ENCODE measurements at regions not wholly inside any gene's neighbourhood (a gene's known extent, or its start where the extent isn't known, plus 50 kb on each side); places are given as distances from the start of the nearest gene placed in this dataset.

DNA sequence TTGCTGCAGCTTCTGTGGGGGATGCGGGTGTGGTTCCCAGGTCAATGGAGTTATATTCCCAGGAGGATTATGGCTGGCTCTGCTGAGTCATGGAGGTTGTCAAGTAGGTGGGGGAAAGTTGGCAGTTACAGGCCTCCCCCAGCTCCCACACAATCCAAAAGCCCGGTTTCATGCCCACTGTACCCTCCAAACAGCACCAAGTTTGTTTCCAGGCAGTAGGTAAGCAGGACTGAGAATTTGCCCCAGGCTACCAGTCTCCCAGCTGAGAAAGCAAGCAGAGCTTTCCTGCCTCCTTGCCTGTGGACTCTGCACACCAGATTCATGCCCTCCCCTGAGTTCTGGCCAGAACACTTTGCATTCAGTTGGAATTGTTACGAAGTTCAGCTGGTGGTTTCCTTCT, 578.2 kb downstream of the MEI4 start:
- Histone ChIP-seq H4K20me1 (ENCODE audit: insufficient read depth) (no peaks in the 10 kb centered on the region), H3K36me3 (replicated peaks in 1 of 2; ENCODE audit: control insufficient read depth in 1 of 2, insufficient read depth in 2 of 2, low read length in 1 of 2) (no peaks in the 10 kb centered on the region), H2AFZ (ENCODE audit: low read depth) (no peak overlapping the region), H3F3A (replicated peaks; ENCODE audit: insufficient read depth) (no peaks in the 10 kb centered on the region), H3K4me3 (ENCODE audit: low read depth in 2 of 2, low read length in 1 of 2) (no peak overlapping the region), H3K9me2 (no peaks in the 10 kb centered on the region), H3K9ac (no peak overlapping the region), H3K4me2 (no peak overlapping the region), H3K27ac (ENCODE audit: low read depth in 2 of 2, low read length in 1 of 2) (no peak overlapping the region), H3K27me3 (ENCODE audit: insufficient read depth) (no peaks in the 10 kb centered on the region), H3K9me3 (no peaks in the 10 kb centered on the region), H3K79me2 (ENCODE audit: insufficient read depth) (no peaks in the 10 kb centered on the region), H3K4me1 (ENCODE audit: control insufficient read depth in 1 of 2, insufficient read depth in 2 of 2, low read depth in 1 of 2, low read length in 1 of 2) (no peaks in the 10 kb centered on the region)
- DNase-seq, result no peak
- CTCF ChIA-PET, result no interaction called here
- POLR2A ChIA-PET, result no interaction called here
- 71% methylated on average over 1 of the region's 3 CpGs for WGBS (ENCODE audit: low lambda C conversion rate)
- TF ChIP-seq, protein P1, sequence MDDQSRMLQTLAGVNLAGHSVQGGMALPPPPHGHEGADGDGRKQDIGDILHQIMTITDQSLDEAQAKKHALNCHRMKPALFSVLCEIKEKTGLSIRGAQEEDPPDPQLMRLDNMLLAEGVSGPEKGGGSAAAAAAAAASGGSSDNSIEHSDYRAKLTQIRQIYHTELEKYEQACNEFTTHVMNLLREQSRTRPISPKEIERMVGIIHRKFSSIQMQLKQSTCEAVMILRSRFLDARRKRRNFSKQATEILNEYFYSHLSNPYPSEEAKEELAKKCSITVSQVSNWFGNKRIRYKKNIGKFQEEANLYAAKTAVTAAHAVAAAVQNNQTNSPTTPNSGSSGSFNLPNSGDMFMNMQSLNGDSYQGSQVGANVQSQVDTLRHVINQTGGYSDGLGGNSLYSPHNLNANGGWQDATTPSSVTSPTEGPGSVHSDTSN (IDR thresholded peaks at IDR 0.05), result no peak
- TF ChIP-seq RXRA (IDR thresholded peaks at IDR 0.05; ENCODE audit: borderline replicate concordance, low read depth) (no peak), FOXM1 (IDR thresholded peaks at IDR 0.05; ENCODE audit: low read depth) (no peak)

DNA sequence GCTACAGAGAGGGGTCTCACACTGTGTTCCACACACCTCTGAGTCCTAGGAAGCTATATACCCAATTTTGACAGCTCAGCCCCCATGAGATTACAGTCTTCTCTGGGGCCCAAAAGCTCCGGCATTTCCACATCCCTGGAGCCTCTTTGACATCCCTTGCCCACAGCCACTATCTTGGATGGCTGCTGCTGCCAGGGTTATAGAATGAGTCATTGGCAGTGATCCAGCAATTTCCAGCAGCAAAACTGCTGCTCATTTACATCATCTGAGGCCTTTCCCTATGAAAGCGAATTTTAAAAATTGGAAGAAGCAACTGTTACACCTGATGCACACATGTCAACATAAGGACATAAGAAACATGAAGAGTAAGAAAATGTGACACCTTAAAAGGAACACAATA, 590.7 kb downstream of the MEI4 start:
- peak; percentile 73 for TF ChIP-seq NFIC (IDR thresholded peaks at IDR 0.05; ENCODE audit: borderline replicate concordance)
- TF ChIP-seq FOSL2 (IDR thresholded peaks at IDR 0.05; ENCODE audit: borderline replicate concordance, low read depth), result peak; percentile 37; the same call in 1 of the 2 replicates
- no peak for TF ChIP-seq TEAD4 (IDR thresholded peaks at IDR 0.05; ENCODE audit: borderline replicate concordance, insufficient read depth)
- WGBS (ENCODE audit: low lambda C conversion rate), result 76% methylated on average over 1 of the region's 2 CpGs
- peak; percentile 1 for DNase-seq
- ChIA-PET POLR2A (no interaction called here), CTCF (no interaction called here)
- H3F3A ChIP-seq (replicated peaks; ENCODE audit: insufficient read depth), result no peaks in the 10 kb centered on the region
- no peaks in the 10 kb centered on the region for H3K79me2 ChIP-seq (ENCODE audit: insufficient read depth)
- H4K20me1 ChIP-seq (ENCODE audit: insufficient read depth), result no peaks in the 10 kb centered on the region
- no peaks in the 10 kb centered on the region for H3K9me2 ChIP-seq
- no peak overlapping the region for H3K9ac ChIP-seq
- no peaks in the 10 kb centered on the region for H3K9me3 ChIP-seq
- no peak overlapping the region for H3K4me3 ChIP-seq (ENCODE audit: low read depth in 2 of 2, low read length in 1 of 2)
- no peak overlapping the region for H3K4me2 ChIP-seq
- H2AFZ ChIP-seq (ENCODE audit: low read depth), result no peak overlapping the region
- no peak overlapping the region for H3K27ac ChIP-seq (ENCODE audit: low read depth in 2 of 2, low read length in 1 of 2)
- no peaks in the 10 kb centered on the region for H3K27me3 ChIP-seq (ENCODE audit: insufficient read depth)
- no peaks in the 10 kb centered on the region for H3K4me1 ChIP-seq (ENCODE audit: control insufficient read depth in 1 of 2, insufficient read depth in 2 of 2, low read depth in 1 of 2, low read length in 1 of 2)
- no peaks in the 10 kb centered on the region for H3K36me3 ChIP-seq (replicated peaks in 1 of 2; ENCODE audit: control insufficient read depth in 1 of 2, insufficient read depth in 2 of 2, low read length in 1 of 2)

DNA sequence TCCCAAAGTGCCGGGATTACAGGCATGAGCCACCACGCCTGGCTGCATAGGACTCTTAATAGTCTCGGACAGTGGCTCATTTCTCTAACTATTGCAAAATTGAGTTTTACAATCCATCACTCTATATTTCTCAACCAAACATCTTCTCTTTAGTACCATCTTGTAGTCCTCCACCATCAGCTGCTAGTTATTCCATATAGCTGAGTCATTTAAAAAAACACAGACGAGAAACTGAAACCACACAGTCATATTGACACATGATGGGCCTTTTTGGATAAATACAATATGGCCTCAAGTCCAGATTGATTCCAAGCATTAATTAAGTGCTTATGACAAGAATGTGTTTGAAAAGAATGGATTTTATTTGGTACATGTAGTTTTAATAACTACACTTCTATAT, 599.1 kb downstream of the MEI4 start:
- Histone ChIP-seq H3K9me2 (no peaks in the 10 kb centered on the region), H2AFZ (ENCODE audit: low read depth) (no peak overlapping the region), H3K79me2 (ENCODE audit: insufficient read depth) (no peaks in the 10 kb centered on the region), H3K27ac (ENCODE audit: low read depth in 2 of 2, low read length in 1 of 2) (no peak overlapping the region), H4K20me1 (ENCODE audit: insufficient read depth) (no peaks in the 10 kb centered on the region), H3K4me1 (ENCODE audit: control insufficient read depth in 1 of 2, insufficient read depth in 2 of 2, low read depth in 1 of 2, low read length in 1 of 2) (no peaks in the 10 kb centered on the region; a peak in 1 of 4 replicates), H3K9me3 (no peaks in the 10 kb centered on the region), H3K36me3 (replicated peaks in 1 of 2; ENCODE audit: control insufficient read depth in 1 of 2, insufficient read depth in 2 of 2, low read length in 1 of 2) (no peaks in the 10 kb centered on the region), H3K4me2 (no peak overlapping the region), H3F3A (replicated peaks; ENCODE audit: insufficient read depth) (no peaks in the 10 kb centered on the region), H3K27me3 (ENCODE audit: insufficient read depth) (no peaks in the 10 kb centered on the region), H3K9ac (no peak overlapping the region), H3K4me3 (ENCODE audit: low read depth in 2 of 2, low read length in 1 of 2) (no peak overlapping the region)
- TF ChIP-seq RFX5 (IDR thresholded peaks at IDR 0.05; ENCODE audit: low read length) (no peak), RAD21 (IDR thresholded peaks at IDR 0.05; ENCODE audit: low read length) (no peak), EZH2phosphoT487 (IDR thresholded peaks at IDR 0.05; ENCODE audit: borderline replicate concordance, low read depth) (no peak), EP300 (IDR thresholded peaks at IDR 0.05; ENCODE audit: borderline replicate concordance in 1 of 2, low read depth in 1 of 2, low read length in 1 of 2) (no peak), RXRA (IDR thresholded peaks at IDR 0.05; ENCODE audit: borderline replicate concordance, low read depth) (no peak), RCOR1 (IDR thresholded peaks at IDR 0.05; ENCODE audit: low read length) (no peak)
- TF ChIP-seq, protein P2, sequence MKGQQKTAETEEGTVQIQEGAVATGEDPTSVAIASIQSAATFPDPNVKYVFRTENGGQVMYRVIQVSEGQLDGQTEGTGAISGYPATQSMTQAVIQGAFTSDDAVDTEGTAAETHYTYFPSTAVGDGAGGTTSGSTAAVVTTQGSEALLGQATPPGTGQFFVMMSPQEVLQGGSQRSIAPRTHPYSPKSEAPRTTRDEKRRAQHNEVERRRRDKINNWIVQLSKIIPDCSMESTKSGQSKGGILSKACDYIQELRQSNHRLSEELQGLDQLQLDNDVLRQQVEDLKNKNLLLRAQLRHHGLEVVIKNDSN (IDR thresholded peaks at IDR 0.05; ENCODE audit: borderline replicate concordance, low read depth), result no peak
- POLR2A ChIA-PET, result no interaction called here
- WGBS (ENCODE audit: low lambda C conversion rate), result 79% methylated on average over 4 of the region's 4 CpGs
- DNase-seq, result no peak
- CTCF ChIA-PET, result no interaction called here
